HCT116 (cell line): ENCODE measurements at regions not wholly inside any gene's neighbourhood (a gene's known extent, or its start where the extent isn't known, plus 50 kb on each side); places are given as distances from the start of the nearest gene placed in this dataset.

Experiments
- ATAC-seq: fragments of 200-7000 bp; cut with Tn5 transposase; 2 replicates; pipeline ENCODE4 v1.9.1; 2020; ENCODE audit warnings: mild to moderate bottlenecking, moderate library complexity
- BruUV-seq: library from RNA; stranded (reverse); fragments of 400-500 nt; replicated peaks from 2 replicates; lab custom pipeline; 2021; lab: Mats Ljungman, UMichigan
- CTCF ChIA-PET: fragments of 300-600 bp; sonication (Branson Sonifier 250); formaldehyde crosslinking; loops from one replicate; lab custom pipeline; 2021; ENCODE audit warnings: antibody characterized with exemption; lab: Charles Lee
- POLR2A ChIA-PET: fragments of 300-600, 350-600 bp; sonication (Branson Sonifier 250); formaldehyde crosslinking; loops from one replicate; lab custom pipeline; 2021; ENCODE audit warnings: antibody characterized with exemption; lab: Charles Lee
- RAD21 ChIA-PET, 2 experiments: fragments of 300-600 bp; sonication (Branson Sonifier 250); formaldehyde crosslinking; loops; one replicate each; lab custom pipeline; 2023; ENCODE audit warnings: low total read pairs in 2 of 2; ENCODE audit not compliant: uncharacterized antibody in 2 of 2, unreplicated experiment in 2 of 2, low non-redundant PET in 1 of 2; lab: Charles Lee
- DNase-seq: peaks from one replicate; pipeline ENCODE4 v3.0.0-alpha.2; 2010; ENCODE audit warnings: low read depth, low spot score
- H2AFZ ChIP-seq: fragments of 200-600 bp; shearing (Covaris generic), sonication (generic); 2 replicates; pipeline ENCODE4 v1.6.1; 2017; ENCODE audit warnings: low read depth, mixed run types, mixed read lengths, antibody characterized with exemption, low read length; ENCODE audit not compliant: poor library complexity, severe bottlenecking
- H3K27ac ChIP-seq: 2 replicates; pipeline ENCODE4 v1.5.1; 2012; ENCODE audit warnings: low read depth, low read length
- H3K27me3 ChIP-seq: fragments of 200-600 bp; sonication (generic); 2 replicates; pipeline ENCODE4 v1.6.1; 2016; ENCODE audit warnings: mixed run types, low read length, mixed read lengths; ENCODE audit not compliant: insufficient read depth
- H3K36me3 ChIP-seq, 2 experiments: fragments of 200-500 bp in 1 of 2; fragments of 200-600 bp in 1 of 2; sonication (Bioruptor generic) in 1 of 2; sonication (generic) in 1 of 2; 2 replicates each; pipeline versions ENCODE4 v1.5.1 to v1.6.1; 2014 to 2016; ENCODE audit warnings: low read length in 2 of 2, inconsistent platforms in 1 of 2, mixed read lengths in 1 of 2, mixed run types in 1 of 2; ENCODE audit not compliant: insufficient read depth in 2 of 2, control insufficient read depth in 1 of 2
- H3K4me1 ChIP-seq, 2 experiments: fragments of 200-600 bp in 1 of 2; sonication (generic) in 1 of 2; 2 replicates each; pipeline versions ENCODE4 v1.5.1 to v1.6.1; 2012 to 2017; ENCODE audit warnings: low read length in 2 of 2, inconsistent platforms in 1 of 2, mild to moderate bottlenecking in 1 of 2, mixed read lengths in 1 of 2, mixed run types in 1 of 2, moderate library complexity in 1 of 2; ENCODE audit not compliant: insufficient read depth in 2 of 2, control insufficient read depth in 1 of 2
- H3K4me2 ChIP-seq: fragments of 200-600 bp; sonication (generic); 2 replicates; pipeline ENCODE4 v1.6.1; 2017; ENCODE audit warnings: mixed run types, low read length, mixed read lengths
- H3K4me3 ChIP-seq, 2 experiments: fragments of 200-600 bp in 1 of 2; sonication (generic) in 1 of 2; replicated peaks in 1 of 2; 2 replicates each; pipeline ENCODE4 v1.5.1; 2011 to 2016; ENCODE audit warnings: low read length in 2 of 2, control low read depth in 1 of 2, low read depth in 1 of 2, mild to moderate bottlenecking in 1 of 2, mixed read lengths in 1 of 2, mixed run types in 1 of 2
- H3K79me2 ChIP-seq: fragments of 200-600 bp; sonication (generic); 2 replicates; pipeline ENCODE4 v1.6.1; 2017; ENCODE audit warnings: mild to moderate bottlenecking, mixed run types, low read length, moderate library complexity, mixed read lengths; ENCODE audit not compliant: insufficient read depth
- H3K9ac ChIP-seq: fragments of 200-600 bp; sonication (generic); 2 replicates; pipeline ENCODE4 v1.6.1; 2016; ENCODE audit warnings: low read length, mixed read lengths
- H3K9me2 ChIP-seq: fragments of 200-600 bp; sonication (generic), shearing (Covaris generic); 2 replicates; pipeline ENCODE4 v1.6.1; 2017; ENCODE audit warnings: mixed run types, mild to moderate bottlenecking, moderate library complexity; ENCODE audit not compliant: insufficient read depth
- H3K9me3 ChIP-seq, 2 experiments: fragments of 200-500 bp in 1 of 2; fragments of 200-600 bp in 1 of 2; sonication (Bioruptor generic) in 1 of 2; sonication (generic) in 1 of 2; 2 replicates each; pipeline ENCODE4 v1.6.1; 2014 to 2017; ENCODE audit warnings: low read length in 2 of 2, mixed read lengths in 2 of 2, inconsistent platforms in 1 of 2, low read depth in 1 of 2, mild to moderate bottlenecking in 1 of 2, mixed run types in 1 of 2, moderate library complexity in 1 of 2; ENCODE audit not compliant: control insufficient read depth in 1 of 2, insufficient read depth in 1 of 2
- H4K20me1 ChIP-seq: fragments of 200-600 bp; sonication (generic), shearing (Covaris generic); 2 replicates; pipeline ENCODE4 v1.6.1; 2017; ENCODE audit warnings: mixed run types, mild to moderate bottlenecking, moderate library complexity; ENCODE audit not compliant: insufficient read depth
- ELF1 ChIP-seq: IDR thresholded peaks from 2 replicates; pipeline ENCODE4 v1.6.1; 2012; ENCODE audit warnings: low read depth, borderline replicate concordance
- JUND ChIP-seq: IDR thresholded peaks from 2 replicates; pipeline ENCODE4 v1.6.1; 2012
- RAD21 ChIP-seq: IDR thresholded peaks from 2 replicates; pipeline ENCODE4 v1.6.1; 2012; ENCODE audit warnings: low read depth, mild to moderate bottlenecking
- REST ChIP-seq: IDR thresholded peaks from 2 replicates; pipeline ENCODE4 v1.6.1; 2012; ENCODE audit warnings: low read depth
- SRF ChIP-seq: IDR thresholded peaks from 2 replicates; pipeline ENCODE4 v1.6.1; 2012; ENCODE audit warnings: low read depth
- TCF7L2 ChIP-seq: IDR thresholded peaks from 2 replicates; pipeline ENCODE4 v1.7.0; 2011; ENCODE audit warnings: borderline replicate concordance, inconsistent platforms; ENCODE audit not compliant: insufficient read depth, insufficient read length; ENCODE audit errors: extremely low read depth
- ZFX ChIP-seq: fragments of 450-650 bp; IDR thresholded peaks from 2 replicates; pipeline ENCODE4 v1.6.1; 2017
- intact Hi-C: fragments of 100-400 bp; cut with micrococcal nuclease; formaldehyde crosslinking; loops from 2 replicates; pipeline ENCODE4 v1.10.0; 2022
- TF ChIP-seq, protein P1 (sequence below): IDR thresholded peaks from 2 replicates; pipeline ENCODE4 v1.6.1; 2012
- TF ChIP-seq, protein P2 (sequence below), 3 experiments: fragments of 200-600 bp in 1 of 3; sonication (generic) in 1 of 3; IDR thresholded peaks in 2 of 3; conservative IDR thresholded peaks in 1 of 3; 2 replicates each; pipeline ENCODE4 v1.5.1; 2012 to 2017; ENCODE audit warnings: low read depth in 2 of 3, low read length in 2 of 3, antibody characterized with exemption in 1 of 3, borderline replicate concordance in 1 of 3, control low read depth in 1 of 3, mild to moderate bottlenecking in 1 of 3, mixed read lengths in 1 of 3, mixed run types in 1 of 3, moderate library complexity in 1 of 3; ENCODE audit not compliant: insufficient read depth in 1 of 3

DNA sequence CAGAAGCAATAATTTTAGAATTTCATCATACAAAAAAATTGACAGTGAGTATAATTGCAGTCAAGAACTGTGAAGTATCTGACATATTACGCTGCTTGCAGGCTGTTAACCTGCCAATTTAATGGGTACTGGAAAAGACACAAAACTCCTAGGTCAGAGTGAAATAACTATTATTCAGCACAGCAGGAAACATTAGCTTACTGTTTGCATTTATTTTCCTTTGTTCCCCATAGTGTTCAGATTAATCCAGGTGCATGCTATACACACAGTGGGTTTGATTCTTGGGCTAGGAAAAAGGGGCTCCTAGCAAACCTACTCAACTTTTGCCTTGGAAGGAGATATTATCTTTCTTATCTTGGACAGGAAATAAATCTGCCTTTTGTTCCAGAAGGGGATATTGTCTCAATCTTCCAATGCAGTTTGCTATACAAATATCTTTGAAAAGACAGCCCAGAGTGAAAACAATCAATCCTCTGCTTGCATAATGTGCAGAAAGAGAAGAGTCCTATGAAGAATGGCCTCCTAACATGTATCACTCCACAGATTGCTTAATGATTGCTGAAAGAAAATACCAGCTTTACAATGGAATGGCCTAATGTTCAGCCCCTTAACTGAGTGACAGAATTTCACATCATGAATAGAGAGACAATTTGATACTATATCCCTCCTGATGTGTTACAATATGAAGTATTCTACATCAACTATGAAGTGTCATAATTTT, 443.4 kb downstream of the TBC1D4 start:
- H3K36me3 ChIP-seq = no peaks in the 10 kb centered on the region
- no peak overlapping the region for H3K9ac ChIP-seq
- no TSS peak for BruUV-seq
- no peaks in the 10 kb centered on the region for H3K4me1 ChIP-seq
- no peaks in the 10 kb centered on the region for H3K79me2 ChIP-seq
- H3K4me3 ChIP-seq = no peak overlapping the region
- H3K27me3 ChIP-seq = no peaks in the 10 kb centered on the region
- DNase-seq (no peak), ATAC-seq (no peak)
- ChIA-PET POLR2A (no interaction called here), CTCF (no interaction called here), RAD21 (no interaction called here)
- no peak overlapping the region for H3K27ac ChIP-seq
- H3K4me2 ChIP-seq = no peak overlapping the region
- H2AFZ ChIP-seq = no peak overlapping the region
- intact Hi-C loops = no loop called here
- H3K9me3 ChIP-seq = no peaks in the 10 kb centered on the region
- TF ChIP-seq ZFX = no peak
- no peaks in the 10 kb centered on the region for H4K20me1 ChIP-seq
- no peaks in the 10 kb centered on the region for H3K9me2 ChIP-seq

DNA sequence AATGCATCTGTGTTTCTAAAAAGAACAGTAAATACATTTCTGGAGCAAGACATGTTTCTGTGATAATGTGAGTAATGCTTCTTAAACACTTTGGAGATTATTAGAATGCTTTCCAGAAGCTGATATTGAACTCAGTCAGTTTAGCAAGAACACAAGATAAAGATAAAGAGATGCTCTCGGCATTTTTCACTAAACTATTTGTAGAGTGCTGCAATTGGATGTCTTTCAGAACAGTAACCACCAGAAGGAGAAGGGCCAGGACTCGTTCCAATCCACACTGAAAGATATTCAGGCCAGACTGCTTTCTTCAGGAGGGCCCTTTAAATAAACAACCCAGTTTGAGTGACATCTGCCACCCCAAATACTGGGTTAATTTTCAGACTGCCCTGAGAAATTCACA, 456.0 kb downstream of the TBC1D4 start:
- H3K4me3 ChIP-seq = no peak overlapping the region
- ChIA-PET POLR2A (no interaction called here), CTCF (no interaction called here), RAD21 (no interaction called here)
- intact Hi-C loops = no loop called here
- no peak overlapping the region for H3K9ac ChIP-seq
- TF ChIP-seq TCF7L2 (no peak), ELF1 (no peak), RAD21 (no peak), REST (no peak), SRF (no peak), JUND (no peak), ZFX (no peak)
- TF ChIP-seq, protein P1, sequence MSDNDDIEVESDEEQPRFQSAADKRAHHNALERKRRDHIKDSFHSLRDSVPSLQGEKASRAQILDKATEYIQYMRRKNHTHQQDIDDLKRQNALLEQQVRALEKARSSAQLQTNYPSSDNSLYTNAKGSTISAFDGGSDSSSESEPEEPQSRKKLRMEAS = no peak
- TF ChIP-seq, protein P2, sequence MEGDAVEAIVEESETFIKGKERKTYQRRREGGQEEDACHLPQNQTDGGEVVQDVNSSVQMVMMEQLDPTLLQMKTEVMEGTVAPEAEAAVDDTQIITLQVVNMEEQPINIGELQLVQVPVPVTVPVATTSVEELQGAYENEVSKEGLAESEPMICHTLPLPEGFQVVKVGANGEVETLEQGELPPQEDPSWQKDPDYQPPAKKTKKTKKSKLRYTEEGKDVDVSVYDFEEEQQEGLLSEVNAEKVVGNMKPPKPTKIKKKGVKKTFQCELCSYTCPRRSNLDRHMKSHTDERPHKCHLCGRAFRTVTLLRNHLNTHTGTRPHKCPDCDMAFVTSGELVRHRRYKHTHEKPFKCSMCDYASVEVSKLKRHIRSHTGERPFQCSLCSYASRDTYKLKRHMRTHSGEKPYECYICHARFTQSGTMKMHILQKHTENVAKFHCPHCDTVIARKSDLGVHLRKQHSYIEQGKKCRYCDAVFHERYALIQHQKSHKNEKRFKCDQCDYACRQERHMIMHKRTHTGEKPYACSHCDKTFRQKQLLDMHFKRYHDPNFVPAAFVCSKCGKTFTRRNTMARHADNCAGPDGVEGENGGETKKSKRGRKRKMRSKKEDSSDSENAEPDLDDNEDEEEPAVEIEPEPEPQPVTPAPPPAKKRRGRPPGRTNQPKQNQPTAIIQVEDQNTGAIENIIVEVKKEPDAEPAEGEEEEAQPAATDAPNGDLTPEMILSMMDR (IDR thresholded peaks at IDR 0.05 in 2 of 3, conservative IDR thresholded peaks at IDR 0.05 in 1 of 3; ENCODE audit: borderline replicate concordance in 1 of 3, insufficient read depth in 1 of 3, low read depth in 2 of 3, low read length in 2 of 3) = no peak
- no TSS peak for BruUV-seq
- no peak overlapping the region for H3K27ac ChIP-seq
- ATAC-seq (no peak), DNase-seq (no peak)
- H4K20me1 ChIP-seq = no peaks in the 10 kb centered on the region
- H3K4me2 ChIP-seq = no peak overlapping the region
- no peaks in the 10 kb centered on the region for H3K36me3 ChIP-seq
- H2AFZ ChIP-seq = no peak overlapping the region
- no peaks in the 10 kb centered on the region for H3K9me2 ChIP-seq
- H3K9me3 ChIP-seq = no peaks in the 10 kb centered on the region
- no peaks in the 10 kb centered on the region for H3K27me3 ChIP-seq
- H3K4me1 ChIP-seq = no peaks in the 10 kb centered on the region
- no peaks in the 10 kb centered on the region for H3K79me2 ChIP-seq
